Esophagus squamous epithelium (tissue), 5 donors: ENCODE measurements at regions not wholly inside any gene's neighbourhood (a gene's known extent, or its start where the extent isn't known, plus 50 kb on each side); places are given as distances from the start of the nearest gene placed in this dataset.

Experiments
- DNase-seq: peaks from one replicate; lab custom pipeline; 2025; lab: John Stamatoyannopoulos, UW
- H3K27ac ChIP-seq, 4 donors: fragments of 200-600 bp; sonication (generic); one replicate each; pipeline ENCODE4 v1.5.1; 2016 to 2019; ENCODE audit warnings: mild to moderate bottlenecking in 1 of 4
- H3K27me3 ChIP-seq, 4 donors: fragments of 200-600 bp; sonication (generic); 1 replicate in 3 of 4; 2 replicates in 1 of 4; pipeline versions ENCODE4 v1.5.1 to v1.6.0; 2017 to 2021; ENCODE audit warnings: antibody characterized with exemption in 1 of 4
- H3K36me3 ChIP-seq, 3 donors: fragments of 200-600 bp; sonication (generic); one replicate each; pipeline ENCODE4 v1.5.1; 2016 to 2019
- H3K4me1 ChIP-seq, 3 donors: fragments of 200-600 bp; sonication (generic); one replicate each; pipeline ENCODE4 v1.5.1; 2017 to 2019
- H3K4me3 ChIP-seq, 4 donors: fragments of 200-600 bp; sonication (generic); 1 replicate in 3 of 4; 2 replicates in 1 of 4; pipeline ENCODE4 v1.5.1; 2016 to 2019; ENCODE audit warnings: mild to moderate bottlenecking in 2 of 4, moderate library complexity in 1 of 4
- H3K9me3 ChIP-seq, 3 donors: fragments of 200-600 bp; sonication (generic); one replicate each; pipeline ENCODE4 v1.5.1; 2016 to 2019
- CTCF ChIP-seq, 6 experiments: fragments of 450-650 bp in 4 of 6; fragments of 200-600 bp in 2 of 6; sonication (generic) in 2 of 6; IDR thresholded peaks; one replicate each; pipeline ENCODE4 v1.5.1; 2016 to 2019; ENCODE audit warnings: antibody characterized with exemption in 6 of 6, mild to moderate bottlenecking in 4 of 6, moderate library complexity in 4 of 6
- POLR2A ChIP-seq, 4 donors: fragments of 450-650 bp; IDR thresholded peaks; one replicate each; pipeline ENCODE4 v1.6.1; 2017; ENCODE audit warnings: antibody characterized with exemption in 4 of 4, mild to moderate bottlenecking in 4 of 4, moderate library complexity in 3 of 4
- WGBS, 2 donors: methylation state at CpG; one replicate each; pipeline ENCODE4 v1.1.5; 2018; 5-methylcytosine and 5-hydroxymethylcytosine counted together
- intact Hi-C: fragments of 100-400 bp; cut with DNase I; formaldehyde crosslinking; loops from one replicate; pipeline ENCODE4 v1.15.0; 2022
- donor health status: DM: yes; HTN: yes; CAD: no.

- 39 to 60% methylated on average over 5 to 6 of the region's 6 CpGs for WGBS, 2 donors
- H3K36me3 ChIP-seq, result no peaks in the 10 kb centered on the region
Observed at GRCh38 chrX:129188231-129188630, 335.1 kb downstream of the SMARCA1 start.

GRCh38 chrX:129176710-129177109, 346.6 kb downstream of the SMARCA1 start:
- H3K27me3 ChIP-seq, result no peaks in the 10 kb centered on the region
- H3K4me1 ChIP-seq, result no peaks in the 10 kb centered on the region
- no peak overlapping the region for H3K27ac ChIP-seq
- TF ChIP-seq POLR2A (IDR thresholded peaks at IDR 0.05) (no peak), CTCF (IDR thresholded peaks at IDR 0.05) (no peak)
- no peak overlapping the region for H3K4me3 ChIP-seq
- H3K9me3 ChIP-seq, result no peaks in the 10 kb centered on the region
- no peak for DNase-seq
- H3K36me3 ChIP-seq, result no peaks in the 10 kb centered on the region
- intact Hi-C loops, result no loop called here

More at GRCh38 chrX:129188231-129188630, 335.1 kb downstream of the SMARCA1 start:
- no peaks in the 10 kb centered on the region for H3K4me1 ChIP-seq
- intact Hi-C loops, result no loop called here
- H3K27ac ChIP-seq, result no peak overlapping the region
- no peaks in the 10 kb centered on the region for H3K27me3 ChIP-seq
- no peaks in the 10 kb centered on the region for H3K9me3 ChIP-seq
- TF ChIP-seq POLR2A (IDR thresholded peaks at IDR 0.05) (no peak), CTCF (IDR thresholded peaks at IDR 0.05) (no peak)
- no peak overlapping the region for H3K4me3 ChIP-seq
- no peak for DNase-seq

- Histone ChIP-seq H3K36me3 (no peaks in the 10 kb centered on the region), H3K4me3 (no peak overlapping the region), H3K27me3 (no peaks in the 10 kb centered on the region), H3K4me1 (no peaks in the 10 kb centered on the region), H3K9me3 (peaks cover 0 to 4% (median 0%) of the 10 kb centered on the region in 3 donors), H3K27ac (no peak overlapping the region)
- TF ChIP-seq POLR2A (IDR thresholded peaks at IDR 0.05), result no peak
- TF ChIP-seq CTCF (IDR thresholded peaks at IDR 0.05), result no peak
- no peak for DNase-seq
- intact Hi-C loops, result no loop called here
Observed at GRCh38 chrX:129161108-129161507, 362.2 kb downstream of the SMARCA1 start.

GRCh38 chrX:129158505-129158904, 364.8 kb downstream of the SMARCA1 start:
- Histone ChIP-seq H3K36me3 (no peaks in the 10 kb centered on the region), H3K4me1 (no peaks in the 10 kb centered on the region), H3K27me3 (no peaks in the 10 kb centered on the region), H3K27ac (no peak overlapping the region), H3K4me3 (no peak overlapping the region), H3K9me3 (peaks cover 0 to 4% (median 0%) of the 10 kb centered on the region in 3 donors)
- TF ChIP-seq CTCF (IDR thresholded peaks at IDR 0.05) (no peak), POLR2A (IDR thresholded peaks at IDR 0.05) (no peak)
- WGBS, 2 donors, result 79 to 80% methylated on average over 2 of the region's 2 CpGs
- intact Hi-C loops, result no loop called here
- DNase-seq, result no peak

- Histone ChIP-seq H3K9me3 (no peaks in the 10 kb centered on the region), H3K4me3 (no peak overlapping the region), H3K27me3 (no peaks in the 10 kb centered on the region), H3K27ac (no peak overlapping the region), H3K36me3 (no peaks in the 10 kb centered on the region), H3K4me1 (no peaks in the 10 kb centered on the region)
- 43 to 50% methylated on average over 5 of the region's 5 CpGs for whole genome bisulfite sequencing, 2 donors
- intact Hi-C loops, result no loop called here
- DNase-seq, result no peak
- TF ChIP-seq CTCF (IDR thresholded peaks at IDR 0.05) (no peak), POLR2A (IDR thresholded peaks at IDR 0.05) (no peak)
Observed at GRCh38 chrX:129145840-129146272, 377.4 kb downstream of the SMARCA1 start.
